ENCODE measurements at regions not wholly inside any gene's neighbourhood (a gene's known extent, or its start where the extent isn't known, plus 50 kb on each side); places are given as distances from the start of the nearest gene placed in this dataset.

- TF ChIP-seq, protein P1, sequence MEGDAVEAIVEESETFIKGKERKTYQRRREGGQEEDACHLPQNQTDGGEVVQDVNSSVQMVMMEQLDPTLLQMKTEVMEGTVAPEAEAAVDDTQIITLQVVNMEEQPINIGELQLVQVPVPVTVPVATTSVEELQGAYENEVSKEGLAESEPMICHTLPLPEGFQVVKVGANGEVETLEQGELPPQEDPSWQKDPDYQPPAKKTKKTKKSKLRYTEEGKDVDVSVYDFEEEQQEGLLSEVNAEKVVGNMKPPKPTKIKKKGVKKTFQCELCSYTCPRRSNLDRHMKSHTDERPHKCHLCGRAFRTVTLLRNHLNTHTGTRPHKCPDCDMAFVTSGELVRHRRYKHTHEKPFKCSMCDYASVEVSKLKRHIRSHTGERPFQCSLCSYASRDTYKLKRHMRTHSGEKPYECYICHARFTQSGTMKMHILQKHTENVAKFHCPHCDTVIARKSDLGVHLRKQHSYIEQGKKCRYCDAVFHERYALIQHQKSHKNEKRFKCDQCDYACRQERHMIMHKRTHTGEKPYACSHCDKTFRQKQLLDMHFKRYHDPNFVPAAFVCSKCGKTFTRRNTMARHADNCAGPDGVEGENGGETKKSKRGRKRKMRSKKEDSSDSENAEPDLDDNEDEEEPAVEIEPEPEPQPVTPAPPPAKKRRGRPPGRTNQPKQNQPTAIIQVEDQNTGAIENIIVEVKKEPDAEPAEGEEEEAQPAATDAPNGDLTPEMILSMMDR (IDR thresholded peaks at IDR 0.05) = no peak
- TF ChIP-seq POLR2A (IDR thresholded peaks at IDR 0.05) = no peak
Observed at GRCh38 chr2:217709478-217710210, 293.2 kb downstream of the TNS1 start.
